ENCODE measurements at regions not wholly inside any gene's neighbourhood (a gene's known extent, or its start where the extent isn't known, plus 50 kb on each side); places are given as distances from the start of the nearest gene placed in this dataset.

- TF ChIP-seq CTCF (IDR thresholded peaks at IDR 0.05) (peak in 1 of 4 donors; percentile 20), POLR2A (IDR thresholded peaks at IDR 0.05) (no peak)
Observed at GRCh38 chr3:19065027-19065426, 83.3 kb upstream of the KCNH8 start.

Measured in right lobe of liver (tissue), 4 donors.